Erythroblast (primary cell): ENCODE measurements at regions not wholly inside any gene's neighbourhood (a gene's known extent, or its start where the extent isn't known, plus 50 kb on each side); places are given as distances from the start of the nearest gene placed in this dataset.

Experiments
- DNase-seq, 2 experiments: peaks; one replicate each; lab custom pipeline; 2025; lab: John Stamatoyannopoulos, UW
- GATA1 ChIP-seq: IDR thresholded peaks from 2 replicates; pipeline ENCODE4 v1.6.1; 2011; ENCODE audit warnings: low read depth, mild to moderate bottlenecking, control low read depth, low read length, moderate library complexity
- POLR2A ChIP-seq: IDR thresholded peaks from 2 replicates; pipeline ENCODE4 v1.6.1; 2011; ENCODE audit warnings: mild to moderate bottlenecking, low read length

GRCh38 chr7:67724955-67725354, 728.3 kb downstream of the TYW1 start:
- no peak for TF ChIP-seq POLR2A
- no peak for TF ChIP-seq GATA1

GRCh38 chr7:67725423-67725822, 728.8 kb downstream of the TYW1 start:
- TF ChIP-seq GATA1 (no peak), POLR2A (no peak)
- DNase-seq, result no peak

More at GRCh38 chr7:67724955-67725354, 728.3 kb downstream of the TYW1 start:
- DNase-seq, result no peak

- DNase-seq, result no peak
- no peak for TF ChIP-seq GATA1
- TF ChIP-seq POLR2A, result no peak
Measured at GRCh38 chr7:67729771-67730170, 733.1 kb downstream of the TYW1 start.

DNA sequence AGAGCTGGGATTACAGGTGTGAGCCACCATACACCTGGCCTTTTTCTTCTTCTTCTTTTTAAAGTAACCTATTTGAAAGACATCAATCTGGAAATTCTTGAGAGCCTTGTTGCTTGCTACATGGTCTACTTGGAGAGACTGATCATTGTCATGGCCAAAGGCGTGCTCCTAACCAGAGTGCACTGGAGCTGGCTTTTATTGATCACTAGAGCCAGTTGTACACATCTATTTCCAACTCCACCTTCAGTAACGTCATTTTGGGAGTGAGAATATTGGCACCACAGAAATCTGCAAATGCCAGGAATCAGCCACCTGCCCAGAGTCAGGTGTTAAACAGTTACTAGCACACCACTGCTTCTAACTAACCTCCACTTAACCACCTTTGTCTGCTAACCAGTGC, 735.1 kb downstream of the TYW1 start:
- DNase-seq, result no peak
- TF ChIP-seq POLR2A (no peak), GATA1 (no peak)

DNA sequence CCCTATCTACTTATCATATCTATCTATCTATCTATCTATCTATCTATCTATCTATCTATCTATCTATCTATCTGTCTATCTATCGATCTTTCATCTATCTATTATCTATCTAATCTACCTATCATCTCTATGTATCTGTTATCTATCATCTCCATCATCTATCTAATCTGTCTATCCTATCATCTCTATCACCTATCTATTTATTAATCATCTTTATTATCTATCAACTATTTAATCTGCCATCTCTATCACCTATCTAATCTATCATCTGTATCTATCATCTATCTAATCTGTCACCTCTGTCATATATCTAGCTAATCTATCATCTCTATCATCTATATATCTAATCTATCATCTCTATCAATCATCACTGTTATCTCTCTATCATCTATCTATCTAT, 736.3 kb downstream of the TYW1 start:
- DNase-seq, result no peak
- TF ChIP-seq POLR2A, result no peak
- no peak for TF ChIP-seq GATA1

DNA sequence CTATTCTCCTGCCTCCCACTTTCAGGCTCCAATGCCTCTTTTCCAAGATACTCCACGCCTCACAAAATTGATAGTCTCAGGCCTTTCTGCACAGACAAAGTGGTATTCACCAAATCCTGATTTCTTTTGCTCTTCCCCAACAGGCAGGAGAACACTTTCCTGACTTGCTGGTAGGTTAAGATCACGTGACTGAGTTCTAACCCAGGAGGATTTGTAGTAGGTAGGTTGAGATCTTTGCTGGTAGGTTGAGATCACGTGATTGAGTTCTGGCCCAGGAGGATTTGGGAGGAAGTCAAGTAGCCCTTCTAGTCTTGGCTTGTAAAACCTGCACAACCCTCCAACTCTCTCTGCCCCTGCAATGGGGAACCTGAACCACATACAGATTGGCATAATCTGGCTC, 741.5 kb downstream of the TYW1 start:
- DNase-seq, result no peak
- TF ChIP-seq GATA1, result no peak
- no peak for TF ChIP-seq POLR2A

DNA sequence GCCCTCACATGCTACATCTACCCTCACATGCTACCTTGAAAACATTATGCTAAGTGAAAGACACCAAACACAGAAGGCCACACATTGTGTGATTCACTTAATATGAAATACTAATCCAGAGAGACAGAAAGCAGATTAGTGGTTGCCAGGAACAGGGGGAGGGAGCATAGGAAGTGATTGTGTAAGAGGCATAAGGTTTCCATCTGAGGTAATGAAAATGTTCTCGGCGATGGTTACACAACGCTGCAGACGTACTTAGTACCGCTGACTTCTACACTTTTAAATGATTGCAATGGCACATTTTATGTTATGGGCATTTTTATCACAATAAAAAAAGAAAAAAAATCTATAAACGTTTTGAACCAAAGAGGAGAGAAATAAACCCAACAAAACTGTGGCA, 742.3 kb downstream of the TYW1 start:
- no peak for DNase-seq
- TF ChIP-seq POLR2A, result no peak
- no peak for TF ChIP-seq GATA1

GRCh38 chr7:67743501-67743900, 746.9 kb downstream of the TYW1 start:
- no peak for DNase-seq
- no peak for TF ChIP-seq GATA1
- no peak for TF ChIP-seq POLR2A

DNA sequence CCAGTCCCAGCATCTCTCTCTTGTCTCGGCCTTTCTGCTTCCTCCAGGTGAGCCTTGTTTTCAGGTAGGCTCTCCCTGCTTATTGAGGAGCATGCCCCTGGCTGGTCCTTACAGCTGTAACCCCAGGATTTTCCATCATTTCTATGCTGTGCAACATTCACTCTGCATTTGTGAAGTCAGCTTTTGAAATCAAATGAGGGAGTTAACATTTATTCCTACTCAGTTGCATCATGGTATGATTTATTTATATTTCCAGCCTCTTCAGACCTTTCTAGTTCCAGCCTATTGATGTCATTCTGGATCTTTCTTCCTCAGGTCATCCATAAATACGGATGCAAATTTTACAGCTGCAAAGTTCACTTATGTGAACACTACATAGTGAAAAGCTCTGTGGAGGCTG, 755.6 kb downstream of the TYW1 start:
- no peak for DNase-seq
- TF ChIP-seq POLR2A (no peak), GATA1 (no peak)

DNA sequence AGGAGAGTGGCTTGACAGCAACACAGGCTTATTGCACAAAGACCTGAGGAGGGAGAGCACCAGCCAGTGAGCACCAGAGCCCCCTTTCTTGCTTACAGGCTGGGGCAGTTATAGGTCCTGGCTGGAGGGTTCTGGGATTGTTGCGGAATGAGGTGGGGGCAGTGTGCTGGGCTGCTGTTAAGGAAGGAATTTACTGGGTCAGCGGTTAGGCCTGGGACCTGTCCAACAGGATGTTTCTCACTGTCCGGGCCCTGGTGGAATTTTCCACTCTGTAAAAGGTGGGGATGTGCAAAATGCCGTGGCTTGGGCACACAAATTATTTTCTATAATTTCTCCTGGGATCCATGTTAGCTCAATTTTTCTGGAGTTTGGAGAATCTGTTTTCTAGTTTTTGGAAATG, 757.3 kb downstream of the TYW1 start:
- no peak for DNase-seq
- TF ChIP-seq POLR2A (no peak), GATA1 (no peak)

- no peak for DNase-seq
- TF ChIP-seq POLR2A (no peak), GATA1 (no peak)
Measured at GRCh38 chr7:67754651-67755050, 758.0 kb downstream of the TYW1 start.

DNA sequence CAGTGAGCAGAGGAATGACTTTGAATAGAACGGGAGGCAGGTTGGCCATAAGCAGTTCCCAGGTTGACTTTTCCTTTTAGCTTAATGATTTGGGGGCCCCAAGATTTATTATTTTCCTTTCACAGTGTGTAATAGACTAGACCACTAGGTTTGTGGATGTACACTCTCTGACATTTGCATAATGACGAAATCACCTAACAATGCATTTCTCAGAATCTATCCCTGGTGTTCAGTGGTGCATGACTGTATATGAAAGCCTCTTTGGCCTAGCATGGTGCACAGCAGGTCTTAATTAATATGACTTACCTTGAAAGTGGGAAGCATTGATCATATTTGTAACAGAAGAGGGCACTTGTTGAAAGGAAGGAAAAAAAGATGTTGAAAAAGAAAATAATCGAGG, 761.9 kb downstream of the TYW1 start:
- no peak for TF ChIP-seq POLR2A
- no peak for DNase-seq

GRCh38 chr7:67760971-67761370, 764.3 kb downstream of the TYW1 start:
- DNase-seq, result no peak
- TF ChIP-seq GATA1, result no peak
- no peak for TF ChIP-seq POLR2A

- no peak for TF ChIP-seq POLR2A
- TF ChIP-seq GATA1, result no peak
- no peak for DNase-seq
Measured at GRCh38 chr7:67762516-67762915, 765.9 kb downstream of the TYW1 start.

DNA sequence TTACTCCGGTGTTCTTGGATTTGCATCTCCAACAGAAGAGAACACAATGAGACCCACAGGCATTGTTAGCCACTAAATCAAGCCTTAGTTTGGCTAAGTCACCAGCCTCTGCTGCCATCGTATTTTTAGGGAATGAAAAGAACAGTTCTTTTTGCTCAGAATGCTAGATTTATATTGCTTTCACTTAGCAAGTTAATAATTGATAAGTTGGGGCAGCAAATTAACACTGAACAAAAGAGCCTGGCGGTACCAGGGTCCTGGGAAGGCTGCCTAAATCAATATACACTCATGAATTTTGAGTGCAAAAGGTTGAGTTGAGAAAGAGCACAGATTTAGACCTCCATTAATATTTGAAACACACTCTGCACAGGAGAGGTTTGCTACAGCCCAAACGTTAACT, 767.7 kb downstream of the TYW1 start:
- DNase-seq, result no peak
- TF ChIP-seq POLR2A (no peak), GATA1 (no peak)
